ENCODE measurements at regions not wholly inside any gene's neighbourhood (a gene's known extent, or its start where the extent isn't known, plus 50 kb on each side); places are given as distances from the start of the nearest gene placed in this dataset.
A peak's percentile ranks its signal among the peaks of the same experiment; 100 is the strongest.

DNA sequence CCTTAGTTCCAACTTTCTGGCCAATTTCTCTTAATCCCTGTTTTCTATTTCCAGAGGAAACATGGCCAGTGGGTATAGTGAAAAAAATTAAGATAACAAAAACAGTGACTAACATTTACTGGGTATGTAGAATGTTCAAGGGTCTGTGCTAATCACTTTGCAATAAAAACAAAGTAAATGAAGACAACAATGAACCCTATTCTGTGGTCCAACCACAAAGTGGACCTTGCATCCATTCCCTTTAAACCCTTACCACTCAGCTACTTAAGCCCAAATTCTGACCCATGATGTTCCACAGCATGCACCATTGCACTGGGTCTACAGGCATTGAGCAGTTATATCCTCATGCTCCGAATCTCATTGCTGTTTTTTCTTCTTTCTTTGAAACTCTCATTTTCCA lies 179.9 kb upstream of the PRKCQ start:
- Histone ChIP-seq H4K20me1 (ENCODE audit: insufficient read depth, low read length) (no peaks in the 10 kb centered on the region), H3K4me2 (ENCODE audit: insufficient read depth, low read length) (no peak overlapping the region), H3K27ac (ENCODE audit: low read depth, low read length) (no peak overlapping the region), H3K27me3 (ENCODE audit: insufficient read depth, low read length) (peaks cover 13% of the 10 kb centered on the region), H3K36me3 (ENCODE audit: insufficient read depth, low read length) (no peaks in the 10 kb centered on the region), H3K9me3 (ENCODE audit: low read depth, low read length) (no peaks in the 10 kb centered on the region), H2AFZ (ENCODE audit: low read length) (no peak overlapping the region), H3K4me1 (ENCODE audit: insufficient read depth, low read length) (no peaks in the 10 kb centered on the region), H3K4me3 (ENCODE audit: insufficient read depth, low read length) (no peak overlapping the region), H3K79me2 (ENCODE audit: insufficient read depth, low read length) (no peaks in the 10 kb centered on the region)
- TF ChIP-seq, protein P1, sequence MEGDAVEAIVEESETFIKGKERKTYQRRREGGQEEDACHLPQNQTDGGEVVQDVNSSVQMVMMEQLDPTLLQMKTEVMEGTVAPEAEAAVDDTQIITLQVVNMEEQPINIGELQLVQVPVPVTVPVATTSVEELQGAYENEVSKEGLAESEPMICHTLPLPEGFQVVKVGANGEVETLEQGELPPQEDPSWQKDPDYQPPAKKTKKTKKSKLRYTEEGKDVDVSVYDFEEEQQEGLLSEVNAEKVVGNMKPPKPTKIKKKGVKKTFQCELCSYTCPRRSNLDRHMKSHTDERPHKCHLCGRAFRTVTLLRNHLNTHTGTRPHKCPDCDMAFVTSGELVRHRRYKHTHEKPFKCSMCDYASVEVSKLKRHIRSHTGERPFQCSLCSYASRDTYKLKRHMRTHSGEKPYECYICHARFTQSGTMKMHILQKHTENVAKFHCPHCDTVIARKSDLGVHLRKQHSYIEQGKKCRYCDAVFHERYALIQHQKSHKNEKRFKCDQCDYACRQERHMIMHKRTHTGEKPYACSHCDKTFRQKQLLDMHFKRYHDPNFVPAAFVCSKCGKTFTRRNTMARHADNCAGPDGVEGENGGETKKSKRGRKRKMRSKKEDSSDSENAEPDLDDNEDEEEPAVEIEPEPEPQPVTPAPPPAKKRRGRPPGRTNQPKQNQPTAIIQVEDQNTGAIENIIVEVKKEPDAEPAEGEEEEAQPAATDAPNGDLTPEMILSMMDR (IDR thresholded peaks at IDR 0.05; ENCODE audit: extremely low read depth, low read depth, low read length), result no peak
- DNase-seq (ENCODE audit: insufficient read length, low spot score, missing footprints), result no peak

DNA sequence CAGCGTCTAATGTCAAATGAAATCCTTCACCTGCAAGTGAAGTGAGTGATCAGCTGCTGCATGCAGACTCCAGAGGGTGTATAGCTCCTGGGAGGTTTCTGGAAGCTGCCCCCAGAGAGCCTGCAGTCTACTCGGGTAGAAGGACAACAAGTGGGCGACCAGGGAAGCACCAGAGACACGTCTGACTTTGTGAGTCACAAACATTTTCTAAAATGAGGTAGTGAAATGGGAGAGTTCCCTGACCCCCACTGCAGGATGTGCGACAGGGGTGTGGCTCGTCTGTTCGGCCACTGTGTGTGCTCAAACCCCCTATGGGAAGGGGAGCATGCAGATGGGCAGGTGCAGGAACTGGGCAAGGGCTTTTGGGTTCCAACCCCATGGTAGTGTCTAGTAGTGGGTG lies 177.1 kb upstream of the PRKCQ start:
- no peak for DNase-seq (ENCODE audit: insufficient read length, low spot score, missing footprints)
- H3K4me2 ChIP-seq (ENCODE audit: insufficient read depth, low read length), result no peak overlapping the region

DNA sequence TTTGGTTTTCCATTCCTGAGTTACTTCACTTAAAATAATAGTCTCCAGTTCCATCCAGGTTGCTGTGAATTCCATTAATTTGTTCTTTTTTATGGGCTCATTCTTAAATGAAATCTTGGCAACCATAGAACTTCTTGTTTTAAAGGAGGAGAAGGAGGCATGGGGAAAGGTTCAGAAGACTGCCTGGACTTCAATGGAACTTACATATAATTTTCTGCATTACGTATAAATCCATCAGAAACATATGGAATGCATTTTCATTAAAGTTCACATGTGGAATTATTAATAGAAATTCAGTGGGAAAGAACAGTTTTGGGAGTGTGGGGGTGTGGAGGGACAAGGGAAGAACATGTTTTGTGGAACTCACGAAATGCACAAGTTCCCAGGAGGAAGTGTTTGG lies 176.6 kb upstream of the PRKCQ start:
- Histone ChIP-seq H3K27ac (ENCODE audit: low read depth, low read length) (no peak overlapping the region), H3K4me2 (ENCODE audit: insufficient read depth, low read length) (no peak overlapping the region), H2AFZ (ENCODE audit: low read length) (no peak overlapping the region), H3K4me3 (ENCODE audit: insufficient read depth, low read length) (no peak overlapping the region), H3K36me3 (ENCODE audit: insufficient read depth, low read length) (no peaks in the 10 kb centered on the region), H3K79me2 (ENCODE audit: insufficient read depth, low read length) (no peaks in the 10 kb centered on the region), H3K27me3 (ENCODE audit: insufficient read depth, low read length) (peaks cover 13% of the 10 kb centered on the region), H4K20me1 (ENCODE audit: insufficient read depth, low read length) (no peaks in the 10 kb centered on the region), H3K9me3 (ENCODE audit: low read depth, low read length) (no peaks in the 10 kb centered on the region), H3K4me1 (ENCODE audit: insufficient read depth, low read length) (no peaks in the 10 kb centered on the region)
- TF ChIP-seq, protein P1 (IDR thresholded peaks at IDR 0.05; ENCODE audit: extremely low read depth, low read depth, low read length), result no peak
- DNase-seq (ENCODE audit: insufficient read length, low spot score, missing footprints), result no peak

More for the DNA sequence above, 177.1 kb upstream of the PRKCQ start:
- H3K4me1 ChIP-seq (ENCODE audit: insufficient read depth, low read length), result no peaks in the 10 kb centered on the region
- TF ChIP-seq, protein P1 (IDR thresholded peaks at IDR 0.05; ENCODE audit: extremely low read depth, low read depth, low read length), result no peak
- no peaks in the 10 kb centered on the region for H3K9me3 ChIP-seq (ENCODE audit: low read depth, low read length)
- peaks cover 13% of the 10 kb centered on the region for H3K27me3 ChIP-seq (ENCODE audit: insufficient read depth, low read length)
- H3K4me3 ChIP-seq (ENCODE audit: insufficient read depth, low read length), result no peak overlapping the region
- no peaks in the 10 kb centered on the region for H4K20me1 ChIP-seq (ENCODE audit: insufficient read depth, low read length)
- H2AFZ ChIP-seq (ENCODE audit: low read length), result no peak overlapping the region
- no peaks in the 10 kb centered on the region for H3K36me3 ChIP-seq (ENCODE audit: insufficient read depth, low read length)
- H3K79me2 ChIP-seq (ENCODE audit: insufficient read depth, low read length), result no peaks in the 10 kb centered on the region
- no peak overlapping the region for H3K27ac ChIP-seq (ENCODE audit: low read depth, low read length)

- Histone ChIP-seq H3K27me3 (ENCODE audit: insufficient read depth, low read length) (peaks cover 13% of the 10 kb centered on the region), H3K79me2 (ENCODE audit: insufficient read depth, low read length) (no peaks in the 10 kb centered on the region), H3K4me1 (ENCODE audit: insufficient read depth, low read length) (no peaks in the 10 kb centered on the region), H3K36me3 (ENCODE audit: insufficient read depth, low read length) (no peaks in the 10 kb centered on the region), H3K27ac (ENCODE audit: low read depth, low read length) (no peak overlapping the region), H2AFZ (ENCODE audit: low read length) (no peak overlapping the region), H3K4me3 (ENCODE audit: insufficient read depth, low read length) (no peak overlapping the region), H3K9me3 (ENCODE audit: low read depth, low read length) (no peaks in the 10 kb centered on the region), H3K4me2 (ENCODE audit: insufficient read depth, low read length) (no peak overlapping the region), H4K20me1 (ENCODE audit: insufficient read depth, low read length) (no peaks in the 10 kb centered on the region)
- peak; percentile 60 for DNase-seq (ENCODE audit: insufficient read length, low spot score, missing footprints)
- TF ChIP-seq, protein P1 (IDR thresholded peaks at IDR 0.05; ENCODE audit: extremely low read depth, low read depth, low read length), result no peak
These were observed 175.8 kb upstream of the PRKCQ start for GRCh38 chr10:6755781-6756460.

Data from osteoblast (primary cell).